H9 (cell line): ENCODE measurements at regions not wholly inside any gene's neighbourhood (a gene's known extent, or its start where the extent isn't known, plus 50 kb on each side); places are given as distances from the start of the nearest gene placed in this dataset.

Experiments
- DNase-seq: peaks from one replicate; pipeline ENCODE4 v3.0.0-alpha.2; 2017
- H2AFZ ChIP-seq: one replicate; pipeline ENCODE4 v1.6.1; 2013; ENCODE audit warnings: mild to moderate bottlenecking, low read length, control low read depth, moderate library complexity
- H2AK5ac ChIP-seq: 2 replicates; pipeline ENCODE4 v1.6.1; 2013; ENCODE audit warnings: low read length, control low read depth, mixed read lengths; ENCODE audit not compliant: insufficient read length
- H2BK120ac ChIP-seq: one replicate; pipeline ENCODE4 v1.6.1; 2013; ENCODE audit warnings: low read depth, mild to moderate bottlenecking, low read length, control low read depth, inconsistent platforms; ENCODE audit not compliant: poor library complexity, severe bottlenecking
- H2BK12ac ChIP-seq: 2 replicates; pipeline ENCODE4 v1.6.1; 2013; ENCODE audit warnings: low read length, control low read depth, mixed read lengths, low read depth; ENCODE audit not compliant: insufficient read length
- H2BK15ac ChIP-seq: 2 replicates; pipeline ENCODE4 v1.6.1; 2013; ENCODE audit warnings: low read depth, low read length, control low read depth
- H2BK20ac ChIP-seq: one replicate; pipeline ENCODE4 v1.6.1; 2013; ENCODE audit warnings: low read depth, mild to moderate bottlenecking, low read length, control low read depth, inconsistent platforms; ENCODE audit not compliant: poor library complexity, severe bottlenecking
- H2BK5ac ChIP-seq: 2 replicates; pipeline ENCODE4 v1.6.1; 2013; ENCODE audit warnings: low read length, control low read depth, mixed read lengths; ENCODE audit not compliant: insufficient read length
- H3K14ac ChIP-seq: 2 replicates; pipeline ENCODE4 v1.6.1; 2013; ENCODE audit warnings: low read length, control low read depth; ENCODE audit not compliant: insufficient read depth
- H3K18ac ChIP-seq: 2 replicates; pipeline ENCODE4 v1.6.1; 2013; ENCODE audit warnings: low read depth, mild to moderate bottlenecking, mixed read lengths, low read length, control low read depth; ENCODE audit not compliant: insufficient read length
- H3K23ac ChIP-seq: 2 replicates; pipeline ENCODE4 v1.6.1; 2013; ENCODE audit warnings: low read length, control low read depth, mixed read lengths, low read depth; ENCODE audit not compliant: insufficient read length
- H3K23me2 ChIP-seq: 2 replicates; pipeline ENCODE4 v1.6.1; 2013; ENCODE audit warnings: low read depth, mild to moderate bottlenecking, mixed read lengths, low read length, control low read depth; ENCODE audit not compliant: insufficient read length, poor library complexity, severe bottlenecking
- H3K27ac ChIP-seq: 2 replicates; pipeline ENCODE4 v1.5.1; 2013; ENCODE audit warnings: low read length, control low read depth, mixed read lengths, low read depth; ENCODE audit not compliant: insufficient read length
- H3K27me3 ChIP-seq: 2 replicates; pipeline ENCODE4 v1.6.1; 2013; ENCODE audit warnings: low read length, control low read depth, inconsistent platforms; ENCODE audit not compliant: insufficient read depth
- H3K4ac ChIP-seq: 2 replicates; pipeline ENCODE4 v1.6.1; 2013; ENCODE audit warnings: low read depth, mild to moderate bottlenecking, control low read depth, inconsistent platforms, low read length, moderate library complexity
- H3K4me1 ChIP-seq: 2 replicates; pipeline ENCODE4 v1.6.1; 2013; ENCODE audit warnings: low read length, control low read depth, inconsistent platforms; ENCODE audit not compliant: insufficient read depth
- H3K4me2 ChIP-seq: 2 replicates; pipeline ENCODE4 v1.6.1; 2013; ENCODE audit warnings: low read length, control low read depth, mixed read lengths; ENCODE audit not compliant: insufficient read length, insufficient read depth
- H3K56ac ChIP-seq: 2 replicates; pipeline ENCODE4 v1.6.1; 2013; ENCODE audit warnings: low read depth, mild to moderate bottlenecking, mixed read lengths, low read length, control low read depth; ENCODE audit not compliant: insufficient read length
- H3K79me1 ChIP-seq: 2 replicates; pipeline ENCODE4 v1.6.1; 2013; ENCODE audit warnings: low read depth, mild to moderate bottlenecking, moderate library complexity, low read length, control low read depth, inconsistent platforms; ENCODE audit not compliant: insufficient read depth, poor library complexity, severe bottlenecking
- H3K79me2 ChIP-seq: 2 replicates; pipeline ENCODE4 v1.6.1; 2013; ENCODE audit warnings: low read length, control low read depth, inconsistent platforms; ENCODE audit not compliant: insufficient read depth
- H3K9ac ChIP-seq: 2 replicates; pipeline ENCODE4 v1.6.1; 2013; ENCODE audit warnings: low read length, control low read depth, mixed read lengths; ENCODE audit not compliant: insufficient read length; ENCODE audit errors: extremely low read depth
- H3K9me3 ChIP-seq: one replicate; pipeline ENCODE4 v1.6.1; 2013; ENCODE audit warnings: low read depth, low read length, inconsistent platforms; ENCODE audit not compliant: control insufficient read depth
- H3T11ph ChIP-seq: one replicate; pipeline ENCODE4 v1.6.1; 2013; ENCODE audit warnings: mild to moderate bottlenecking, low read length, control low read depth, inconsistent platforms
- H4K20me1 ChIP-seq: one replicate; pipeline ENCODE4 v1.6.1; 2013; ENCODE audit not compliant: control insufficient read depth, insufficient read length, insufficient read depth
- H4K5ac ChIP-seq: 2 replicates; pipeline ENCODE4 v1.6.1; 2013; ENCODE audit warnings: low read depth, mild to moderate bottlenecking, mixed read lengths, low read length, control low read depth; ENCODE audit not compliant: insufficient read length
- H4K8ac ChIP-seq: replicated peaks from 2 replicates; pipeline ENCODE4 v1.6.1; 2013; ENCODE audit warnings: low read length, control low read depth, mixed read lengths, low read depth; ENCODE audit not compliant: insufficient read length
- H4K91ac ChIP-seq: 2 replicates; pipeline ENCODE4 v1.6.1; 2013; ENCODE audit warnings: low read depth, mild to moderate bottlenecking, moderate library complexity, mixed read lengths, low read length, control low read depth; ENCODE audit not compliant: insufficient read length
- H3K27ac Mint-ChIP-seq, 3 experiments: 2 replicates in 2 of 3; 3 replicates in 1 of 3; pipeline ENCODE4 v1.8.0; 2020 to 2021; ENCODE audit warnings: mixed read lengths in 3 of 3, mild to moderate bottlenecking in 1 of 3, moderate library complexity in 1 of 3
- H3K27me3 Mint-ChIP-seq: 2 replicates; pipeline ENCODE4 v1.8.0; 2021; ENCODE audit warnings: low read depth, mild to moderate bottlenecking, moderate library complexity, mixed read lengths
- H3K36me3 Mint-ChIP-seq, 3 experiments: 2 replicates in 2 of 3; 3 replicates in 1 of 3; pipeline ENCODE4 v1.8.0; 2020 to 2021; ENCODE audit warnings: low read depth in 3 of 3, mixed read lengths in 3 of 3; ENCODE audit not compliant: insufficient read depth in 1 of 3
- H3K4me1 Mint-ChIP-seq, 2 experiments: 2 replicates each; pipeline ENCODE4 v1.8.0; 2020; ENCODE audit warnings: mixed read lengths in 2 of 2
- H3K4me3 Mint-ChIP-seq, 2 experiments: 2 replicates in 1 of 2; 3 replicates in 1 of 2; pipeline ENCODE4 v1.8.0; 2020 to 2021; ENCODE audit warnings: mild to moderate bottlenecking in 2 of 2, mixed read lengths in 2 of 2, moderate library complexity in 1 of 2
- H3K9me3 Mint-ChIP-seq, 2 experiments: 2 replicates in 1 of 2; 3 replicates in 1 of 2; pipeline ENCODE4 v1.8.0; 2020; ENCODE audit warnings: mild to moderate bottlenecking in 2 of 2, mixed read lengths in 2 of 2, moderate library complexity in 1 of 2
- CTCF ChIP-seq: fragments of 200-600 bp; sonication (generic); conservative IDR thresholded peaks from 3 replicates; pipeline ENCODE4 v1.8.0; 2021; ENCODE audit warnings: antibody characterized with exemption, mild to moderate bottlenecking
- WGBS: extraction: QIAGEN DNeasy Blood & Tissue Kit; methylation state at CpG from one replicate; pipeline ENCODE4 v1.1.7; 2013; ENCODE audit warnings: missing lambda C conversion rate, low lambda C conversion rate, mixed read lengths; ENCODE audit not compliant: insufficient read length; ENCODE audit errors: extremely low coverage; 5-methylcytosine and 5-hydroxymethylcytosine counted together

DNA sequence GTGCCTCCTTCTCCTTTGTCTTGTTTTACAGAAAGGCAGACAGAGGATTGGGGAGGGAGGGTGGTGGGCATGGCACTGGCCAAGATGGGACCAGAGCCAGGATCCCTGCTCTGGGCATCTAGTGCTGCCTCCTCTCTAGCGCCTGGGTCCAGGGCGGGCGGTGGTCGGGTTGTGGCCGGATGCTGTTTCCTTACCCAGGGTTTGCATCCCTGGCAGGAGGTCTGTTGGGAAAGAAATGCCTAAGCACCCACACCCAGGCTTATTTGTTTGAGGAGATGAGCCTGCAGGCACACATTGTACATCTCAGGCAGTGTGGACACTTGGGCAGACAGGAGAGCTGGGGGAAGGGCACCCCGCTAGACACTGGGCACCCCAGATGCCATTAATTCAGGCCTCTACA lies 102.3 kb upstream of the PCBD1 start:
- H3K56ac ChIP-seq: no peak overlapping the region
- no peak overlapping the region for H2BK12ac ChIP-seq
- H3K27ac Mint-ChIP-seq: peak overlapping the region in 1 of 3 experiments; percentile 52; a peak in 1 of 7 replicates
- no peaks in the 10 kb centered on the region for H3K79me1 ChIP-seq
- H4K8ac ChIP-seq: no peak overlapping the region
- DNase-seq: no peak
- no peaks in the 10 kb centered on the region for H3K23me2 ChIP-seq
- peaks cover 8% of the 10 kb centered on the region in 2 experiments; a peak in 3 of 4 replicates for H3K4me1 Mint-ChIP-seq
- H3K4ac ChIP-seq: no peak overlapping the region
- H2BK20ac ChIP-seq: no peak overlapping the region
- no peak overlapping the region for H3K9ac ChIP-seq
- no peak overlapping the region for H3K4me2 ChIP-seq
- H3T11ph ChIP-seq: no peak overlapping the region
- no peak overlapping the region for H3K23ac ChIP-seq
- no peak overlapping the region; the same call in 1 of the 2 replicates for H3K14ac ChIP-seq
- no peak for TF ChIP-seq CTCF
- peaks cover 7% of the 10 kb centered on the region; the same call in 1 of the 2 replicates for H3K27me3 Mint-ChIP-seq
- H3K4me3 Mint-ChIP-seq: no peak overlapping the region
- H4K20me1 ChIP-seq: no peaks in the 10 kb centered on the region
- no peak overlapping the region for H2AK5ac ChIP-seq
- no peak overlapping the region for H2BK5ac ChIP-seq
- no peaks in the 10 kb centered on the region for H3K4me1 ChIP-seq
- no peak overlapping the region for H3K18ac ChIP-seq
- no peak overlapping the region for H2BK15ac ChIP-seq
- H3K36me3 Mint-ChIP-seq: no peaks in the 10 kb centered on the region
- no peak overlapping the region for H2BK120ac ChIP-seq
- no peak overlapping the region for H3K27ac ChIP-seq
- H3K9me3 ChIP-seq: no peaks in the 10 kb centered on the region
- WGBS: no CpG with 5 or more reads among the region's 6 CpGs
- H2AFZ ChIP-seq: no peak overlapping the region
- no peaks in the 10 kb centered on the region for H3K27me3 ChIP-seq
- no peak overlapping the region for H4K5ac ChIP-seq
- H3K79me2 ChIP-seq: no peaks in the 10 kb centered on the region
- no peak overlapping the region for H4K91ac ChIP-seq
- H3K9me3 Mint-ChIP-seq: no peaks in the 10 kb centered on the region
